GM23248 (cell line): ENCODE measurements at regions not wholly inside any gene's neighbourhood (a gene's known extent, or its start where the extent isn't known, plus 50 kb on each side); places are given as distances from the start of the nearest gene placed in this dataset.

ENCODE experiments used
- DNase-seq: peaks from one replicate; pipeline ENCODE4 v3.0.0-alpha.2; 2015
- H2AFZ ChIP-seq: fragments of 200-600 bp; sonication (generic); 2 replicates; pipeline ENCODE4 v1.6.1; 2016; ENCODE audit warnings: antibody characterized with exemption
- H3F3A ChIP-seq: fragments of 200-600 bp; sonication (generic); 2 replicates; pipeline ENCODE4 v1.6.1; 2016; ENCODE audit warnings: mild to moderate bottlenecking, antibody characterized with exemption, mixed run types; ENCODE audit not compliant: insufficient read depth
- H3K27ac ChIP-seq: fragments of 200-600 bp; sonication (generic); 2 replicates; pipeline ENCODE4 v1.5.1; 2016; ENCODE audit warnings: mild to moderate bottlenecking
- H3K27me3 ChIP-seq: fragments of 200-600 bp; sonication (generic); replicated peaks from 2 replicates; pipeline ENCODE4 v1.6.1; 2016; ENCODE audit warnings: mild to moderate bottlenecking; ENCODE audit not compliant: insufficient read depth
- H3K36me3 ChIP-seq: fragments of 200-600 bp; sonication (generic); 2 replicates; pipeline ENCODE4 v1.6.1; 2016; ENCODE audit warnings: low read depth, mild to moderate bottlenecking
- H3K4me1 ChIP-seq: fragments of 200-600 bp; sonication (generic); 2 replicates; pipeline ENCODE4 v1.6.1; 2016; ENCODE audit warnings: mild to moderate bottlenecking; ENCODE audit not compliant: insufficient read depth
- H3K4me2 ChIP-seq: fragments of 200-600 bp; sonication (generic); one replicate; pipeline ENCODE4 v1.6.1; 2016; ENCODE audit warnings: mild to moderate bottlenecking; ENCODE audit not compliant: unreplicated experiment
- H3K4me3 ChIP-seq: fragments of 200-600 bp; sonication (generic); 2 replicates; pipeline ENCODE4 v1.5.1; 2016; ENCODE audit warnings: mild to moderate bottlenecking
- H3K79me2 ChIP-seq: fragments of 200-600 bp; sonication (generic); 2 replicates; pipeline ENCODE4 v1.6.1; 2016; ENCODE audit warnings: mild to moderate bottlenecking; ENCODE audit not compliant: insufficient read depth
- H3K9ac ChIP-seq: fragments of 200-600 bp; sonication (generic); 2 replicates; pipeline ENCODE4 v1.6.1; 2016; ENCODE audit warnings: mild to moderate bottlenecking
- H3K9me2 ChIP-seq: fragments of 200-600 bp; sonication (generic); 2 replicates; pipeline ENCODE4 v1.6.1; 2016; ENCODE audit warnings: mixed run types, mild to moderate bottlenecking, moderate library complexity; ENCODE audit not compliant: insufficient read depth
- H3K9me3 ChIP-seq: fragments of 200-600 bp; sonication (generic); one replicate; pipeline ENCODE4 v1.6.1; 2017; ENCODE audit warnings: low read depth
- H4K20me1 ChIP-seq: fragments of 200-600 bp; sonication (generic); 2 replicates; pipeline ENCODE4 v1.6.0; 2016; ENCODE audit not compliant: insufficient read depth
- EZH2 ChIP-seq: fragments of 200-600 bp; sonication (generic); IDR thresholded peaks from 2 replicates; pipeline ENCODE4 v1.6.1; 2018; ENCODE audit warnings: antibody characterized with exemption, mild to moderate bottlenecking; ENCODE audit not compliant: insufficient read depth, poor library complexity, severe bottlenecking
- EZH2phosphoT487 ChIP-seq: fragments of 200-600 bp; sonication (generic); IDR thresholded peaks from 2 replicates; pipeline ENCODE4 v1.6.1; 2018; ENCODE audit warnings: antibody characterized with exemption, moderate library complexity, mild to moderate bottlenecking, low read depth; ENCODE audit not compliant: insufficient read depth
- WGBS, 2 experiments: methylation state at CpG; one replicate each; pipeline ENCODE4 v1.1.6; 2015 to 2017; ENCODE audit warnings: low lambda C conversion rate in 2 of 2, low coverage in 1 of 2; ENCODE audit errors: missing lambda C conversion rate in 2 of 2; 5-methylcytosine and 5-hydroxymethylcytosine counted together
- in situ Hi-C: fragments of 300-500 bp; cut with MboI; formaldehyde crosslinking; loops from 2 replicates; pipeline ENCODE4 v1.15.0; 2020

DNA sequence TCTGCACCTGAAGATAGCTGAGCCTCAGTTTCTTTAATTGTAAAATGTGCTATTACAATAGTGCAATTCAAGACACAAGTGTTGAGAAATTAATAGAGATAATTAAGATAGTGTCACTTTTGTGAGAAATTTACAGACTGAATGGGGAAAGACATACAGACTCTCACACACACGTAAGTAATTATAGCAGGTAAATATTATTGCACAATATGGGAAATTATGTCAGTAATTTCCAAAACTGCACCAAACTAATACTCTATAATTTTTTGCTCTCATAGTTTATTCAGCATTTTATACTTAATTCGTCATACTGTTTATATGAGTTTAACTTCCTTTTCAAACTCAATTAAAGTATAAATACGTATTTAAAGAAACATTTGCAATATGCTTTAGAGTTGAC, 124.9 kb upstream of the GYPC start:
- 23 to 24% methylated on average over 3 of the region's 3 CpGs for WGBS, 2 experiments
- H3K79me2 ChIP-seq: no peaks in the 10 kb centered on the region
- H3K36me3 ChIP-seq: no peaks in the 10 kb centered on the region
- no peaks in the 10 kb centered on the region for H3F3A ChIP-seq
- in situ Hi-C loops: no loop called here
- H2AFZ ChIP-seq: no peak overlapping the region
- H4K20me1 ChIP-seq: no peaks in the 10 kb centered on the region
- H3K27ac ChIP-seq: no peak overlapping the region
- H3K4me3 ChIP-seq: no peak overlapping the region
- no peaks in the 10 kb centered on the region for H3K4me1 ChIP-seq
- H3K9me3 ChIP-seq: no peaks in the 10 kb centered on the region
- no peak overlapping the region for H3K9ac ChIP-seq
- H3K9me2 ChIP-seq: no peaks in the 10 kb centered on the region
- DNase-seq: no peak
- H3K27me3 ChIP-seq: no peaks in the 10 kb centered on the region
- TF ChIP-seq EZH2 (no peak), EZH2phosphoT487 (no peak)
- no peak overlapping the region for H3K4me2 ChIP-seq

DNA sequence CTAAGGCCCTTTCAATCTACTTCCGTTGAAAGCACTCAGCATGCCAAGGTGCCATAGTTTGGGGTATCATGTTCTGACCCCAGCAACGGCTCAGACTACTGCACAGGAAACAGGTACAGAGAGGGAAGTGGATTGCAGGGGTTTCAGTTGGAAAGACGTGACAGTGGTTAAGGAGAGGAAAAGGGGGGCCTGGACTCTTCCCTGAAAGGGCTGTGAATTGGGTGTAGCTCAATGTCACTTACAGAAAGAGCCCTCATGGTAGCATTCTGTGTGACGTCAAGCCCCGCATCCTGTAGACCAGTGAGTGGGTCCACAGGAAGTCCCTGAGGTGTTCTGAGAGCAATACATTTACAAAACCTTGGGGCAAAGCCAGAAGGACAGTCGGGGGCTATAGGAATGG, 121.5 kb upstream of the GYPC start:
- Histone ChIP-seq H3K79me2 (no peaks in the 10 kb centered on the region), H3K9me3 (no peaks in the 10 kb centered on the region), H2AFZ (no peak overlapping the region), H3K36me3 (no peaks in the 10 kb centered on the region), H3K9ac (no peak overlapping the region), H3K4me3 (no peak overlapping the region), H3F3A (no peaks in the 10 kb centered on the region), H3K27me3 (no peaks in the 10 kb centered on the region), H3K9me2 (no peaks in the 10 kb centered on the region), H3K27ac (no peak overlapping the region), H3K4me2 (no peak overlapping the region), H3K4me1 (no peaks in the 10 kb centered on the region), H4K20me1 (no peaks in the 10 kb centered on the region)
- 30 to 31% methylated on average over 6 of the region's 6 CpGs for WGBS, 2 experiments
- TF ChIP-seq EZH2phosphoT487: no peak
- TF ChIP-seq EZH2: no peak
- no peak for DNase-seq
- in situ Hi-C loops: no loop called here

DNA sequence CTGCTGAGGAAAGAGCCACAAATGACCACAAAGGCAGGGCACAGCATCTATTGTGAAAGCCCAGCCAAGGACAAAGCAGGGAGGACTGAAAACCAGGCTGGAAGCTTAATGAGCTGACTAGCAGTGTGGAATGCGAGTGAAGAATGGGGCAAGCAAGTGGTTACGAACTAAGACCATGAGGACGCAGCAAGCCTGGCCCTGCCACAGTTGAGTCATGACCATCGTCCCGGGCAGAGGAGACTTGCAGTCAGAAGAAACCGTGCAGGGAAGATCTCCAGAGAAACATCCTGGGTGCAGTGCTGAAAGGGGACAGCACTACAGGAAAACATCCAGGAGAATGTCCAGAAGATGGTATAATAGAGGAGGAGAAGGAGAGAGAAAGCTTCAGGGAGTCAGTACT, 120.5 kb upstream of the GYPC start:
- Histone ChIP-seq H4K20me1 (no peaks in the 10 kb centered on the region), H3K4me1 (no peaks in the 10 kb centered on the region), H3K9me2 (no peaks in the 10 kb centered on the region), H2AFZ (no peak overlapping the region), H3K9ac (no peak overlapping the region), H3K79me2 (no peaks in the 10 kb centered on the region), H3K27ac (no peak overlapping the region), H3K4me3 (no peak overlapping the region), H3K4me2 (no peak overlapping the region), H3F3A (no peaks in the 10 kb centered on the region), H3K27me3 (no peaks in the 10 kb centered on the region), H3K9me3 (no peaks in the 10 kb centered on the region), H3K36me3 (no peaks in the 10 kb centered on the region)
- in situ Hi-C loops: no loop called here
- DNase-seq: no peak
- WGBS, 2 experiments: 45 to 48% methylated on average over 6 of the region's 6 CpGs
- TF ChIP-seq EZH2: no peak
- no peak for TF ChIP-seq EZH2phosphoT487

DNA sequence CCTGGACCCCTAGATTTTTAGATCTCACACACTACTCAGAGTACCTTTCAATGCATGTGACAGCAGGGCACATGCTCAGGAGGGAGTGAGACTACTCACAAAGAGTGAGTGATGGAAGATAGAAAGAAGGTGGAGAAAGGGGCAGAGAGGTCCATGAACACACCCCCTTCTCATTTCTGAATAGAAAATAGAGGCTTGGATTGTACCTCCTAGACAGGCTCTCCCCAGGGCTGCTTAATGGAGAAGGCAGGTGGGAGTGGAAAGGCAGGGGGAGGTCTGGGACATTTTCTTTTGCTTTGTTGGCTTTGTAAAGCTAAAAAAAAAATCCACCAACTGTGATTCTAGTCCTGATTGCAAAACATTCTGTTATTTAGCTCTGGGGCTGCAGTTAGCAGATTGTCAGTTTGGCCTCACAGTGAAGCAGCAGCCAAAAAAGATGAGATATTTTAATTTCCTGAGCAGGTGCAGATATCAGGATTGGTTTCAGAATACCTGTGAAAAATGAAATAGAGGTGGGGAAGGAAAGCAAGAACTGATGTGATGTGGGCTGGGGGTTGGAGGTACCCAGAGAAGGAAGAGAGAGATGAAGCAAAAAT, 119.3 kb upstream of the GYPC start:
- TF ChIP-seq EZH2phosphoT487 (no peak), EZH2 (no peak)
- H3K27ac ChIP-seq: no peak overlapping the region

DNA sequence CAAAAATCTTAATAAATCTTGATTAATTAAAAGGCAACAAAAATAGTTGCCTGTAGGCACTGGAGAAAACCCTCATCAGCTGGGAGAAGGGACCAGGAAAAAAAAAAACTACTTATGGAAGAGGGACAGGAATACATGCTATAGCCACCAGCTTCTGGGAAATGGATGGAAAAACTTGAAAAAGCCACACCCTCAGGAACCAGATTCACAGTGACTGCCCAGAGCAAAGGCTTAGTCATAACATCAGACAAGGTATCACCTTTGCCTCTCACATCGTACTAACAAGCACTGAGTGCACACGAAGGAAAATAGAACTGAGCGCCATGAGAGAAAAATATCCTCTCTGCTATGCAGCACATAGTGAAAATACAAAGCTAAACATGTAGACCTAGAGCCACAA, 116.9 kb upstream of the GYPC start:
- TF ChIP-seq EZH2phosphoT487 (no peak), EZH2 (no peak)
- Histone ChIP-seq H2AFZ (no peak overlapping the region), H3K9me3 (peaks cover 8% of the 10 kb centered on the region), H3K27me3 (no peaks in the 10 kb centered on the region), H3K9ac (no peak overlapping the region), H3K27ac (no peak overlapping the region), H3K9me2 (no peaks in the 10 kb centered on the region), H3K79me2 (no peaks in the 10 kb centered on the region), H3K4me3 (no peak overlapping the region), H3K4me2 (no peak overlapping the region), H3K36me3 (no peaks in the 10 kb centered on the region), H3F3A (no peaks in the 10 kb centered on the region), H3K4me1 (no peaks in the 10 kb centered on the region), H4K20me1 (no peaks in the 10 kb centered on the region)
- 42 to 57% methylated on average over 3 of the region's 3 CpGs for WGBS, 2 experiments
- DNase-seq: no peak
- in situ Hi-C loops: no loop called here

More for the DNA sequence above, 119.3 kb upstream of the GYPC start:
- Histone ChIP-seq H4K20me1 (no peaks in the 10 kb centered on the region), H3K79me2 (no peaks in the 10 kb centered on the region), H3K36me3 (no peaks in the 10 kb centered on the region), H3K4me3 (no peak overlapping the region), H3K9me2 (no peaks in the 10 kb centered on the region), H3K27me3 (no peaks in the 10 kb centered on the region), H3K9ac (no peak overlapping the region), H3K4me1 (no peaks in the 10 kb centered on the region), H3K9me3 (no peaks in the 10 kb centered on the region), H3F3A (no peaks in the 10 kb centered on the region), H2AFZ (no peak overlapping the region), H3K4me2 (no peak overlapping the region)
- no peak for DNase-seq
- in situ Hi-C loops: no loop called here
